ENCODE measurements at regions not wholly inside any gene's neighbourhood (a gene's known extent, or its start where the extent isn't known, plus 50 kb on each side); places are given as distances from the start of the nearest gene placed in this dataset.

GRCh38 chr6:113352029-113352801, 504.9 kb upstream of the MARCKS start:
- no peak for TF ChIP-seq CTCF (IDR thresholded peaks at IDR 0.05)
- TF ChIP-seq POLR2A (IDR thresholded peaks at IDR 0.05): no peak
- TF ChIP-seq EP300 (IDR thresholded peaks at IDR 0.05): no peak
- no peak for TF ChIP-seq POLR2AphosphoS5 (IDR thresholded peaks at IDR 0.05)
